ENCODE measurements at regions not wholly inside any gene's neighbourhood (a gene's known extent, or its start where the extent isn't known, plus 50 kb on each side); places are given as distances from the start of the nearest gene placed in this dataset.

DNA sequence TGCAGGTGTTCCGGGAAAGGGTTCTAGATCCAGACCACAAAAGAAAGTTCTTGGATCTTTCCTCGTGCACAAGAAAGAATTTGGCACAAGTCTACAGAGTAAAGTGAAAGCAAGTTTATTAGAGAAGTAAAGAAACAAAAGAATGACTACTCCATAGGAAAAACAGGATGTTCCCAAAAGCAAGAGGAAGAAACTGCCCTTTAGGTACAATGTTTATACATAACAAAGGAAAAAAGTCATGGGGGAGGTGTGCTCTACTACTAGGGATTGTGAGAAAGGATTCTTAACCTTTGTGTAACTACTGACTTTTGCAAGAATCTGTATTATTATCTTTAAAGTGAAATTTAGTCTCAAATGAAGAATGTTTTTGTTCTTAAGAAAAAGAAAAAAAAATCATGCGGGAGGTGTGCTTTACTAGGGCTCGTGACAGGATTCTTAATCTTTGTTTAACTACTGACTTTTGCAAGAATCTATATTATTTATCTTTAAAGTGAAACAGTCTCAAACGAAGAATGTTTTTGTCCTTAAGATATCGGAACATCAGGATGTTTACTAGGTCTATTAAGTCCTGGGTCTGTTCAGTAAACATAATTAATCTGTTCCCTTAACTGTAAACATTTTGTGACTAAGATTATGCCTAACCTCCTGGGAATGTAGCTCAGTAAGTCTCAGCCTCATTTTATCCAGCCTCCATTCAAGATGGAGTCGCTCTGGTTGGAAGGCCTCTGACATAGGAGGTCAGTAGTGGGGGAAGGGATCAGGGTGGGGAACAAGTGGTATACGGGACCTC, 110.4 kb upstream of the BEND4 start:
- Histone ChIP-seq H3K9me2 (ENCODE audit: insufficient read depth) (no peaks in the 10 kb centered on the region), H3K27me3 (replicated peaks; ENCODE audit: insufficient read depth) (no peaks in the 10 kb centered on the region), H3K27ac (no peak overlapping the region), H3K9me3 (ENCODE audit: low read depth) (no peaks in the 10 kb centered on the region), H3K4me2 (ENCODE audit: unreplicated experiment) (no peak overlapping the region), H3K4me3 (no peak overlapping the region), H3K36me3 (ENCODE audit: low read depth) (no peaks in the 10 kb centered on the region), H4K20me1 (ENCODE audit: insufficient read depth) (no peaks in the 10 kb centered on the region), H3K9ac (no peak overlapping the region), H3K79me2 (ENCODE audit: insufficient read depth) (no peaks in the 10 kb centered on the region), H2AFZ (no peak overlapping the region), H3K4me1 (ENCODE audit: insufficient read depth) (no peaks in the 10 kb centered on the region), H3F3A (ENCODE audit: insufficient read depth) (no peaks in the 10 kb centered on the region)
- 62 to 65% methylated on average over 8 of the region's 8 CpGs for WGBS, 2 experiments (ENCODE audit: low coverage in 1 of 2, low lambda C conversion rate in 2 of 2, missing lambda C conversion rate in 2 of 2)
- TF ChIP-seq EZH2phosphoT487 (IDR thresholded peaks at IDR 0.05; ENCODE audit: insufficient read depth, low read depth): no peak
- no peak for TF ChIP-seq EZH2 (IDR thresholded peaks at IDR 0.05; ENCODE audit: insufficient read depth, poor library complexity, severe bottlenecking)
- DNase-seq: no peak
- in situ Hi-C loops (cut with MboI): no loop called here

DNA sequence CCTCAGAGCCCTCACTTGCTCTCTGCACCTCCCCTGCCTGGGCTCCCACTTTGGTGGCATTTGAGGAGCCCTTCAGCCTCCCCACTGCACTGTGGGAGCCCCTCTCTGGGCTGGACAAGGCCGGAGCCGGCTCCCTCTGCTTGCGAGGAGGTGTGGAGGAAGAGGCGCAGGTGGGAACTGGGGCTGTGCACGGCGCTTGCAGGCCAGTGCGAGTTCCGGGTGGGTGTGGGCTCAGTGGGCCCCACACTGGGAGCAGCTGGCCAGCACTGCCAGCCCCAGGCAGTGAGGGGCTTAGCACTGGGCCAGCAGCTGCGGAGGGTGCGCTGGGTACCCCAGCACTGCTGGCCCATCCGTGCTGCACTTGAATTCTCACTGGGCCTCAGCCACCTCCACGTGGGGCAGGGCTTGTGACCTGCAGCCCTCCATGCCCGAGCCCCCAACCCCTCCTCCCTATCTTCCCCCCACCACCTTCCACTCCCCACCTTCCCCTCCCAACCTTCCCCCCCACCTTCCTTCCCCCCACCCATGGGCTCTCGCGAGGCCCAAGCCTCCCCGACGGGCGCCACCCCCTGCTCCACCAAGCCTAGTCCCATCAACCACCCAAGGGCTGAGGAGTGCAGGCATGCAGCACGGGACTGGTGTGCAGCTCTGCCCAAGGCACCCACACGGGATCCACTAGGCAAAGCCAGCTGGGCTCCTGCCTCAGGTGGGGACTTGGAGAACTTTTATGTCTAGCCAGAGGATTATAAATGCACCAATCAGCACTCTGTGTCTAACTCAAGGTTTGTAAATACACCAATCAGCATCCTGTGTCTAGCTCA, 113.5 kb upstream of the BEND4 start:
- Histone ChIP-seq H3K9me2 (ENCODE audit: insufficient read depth) (no peaks in the 10 kb centered on the region), H4K20me1 (ENCODE audit: insufficient read depth) (no peaks in the 10 kb centered on the region), H3K79me2 (ENCODE audit: insufficient read depth) (no peaks in the 10 kb centered on the region), H3K9ac (no peak overlapping the region), H3K4me2 (ENCODE audit: unreplicated experiment) (no peak overlapping the region), H3F3A (ENCODE audit: insufficient read depth) (no peaks in the 10 kb centered on the region), H3K4me1 (ENCODE audit: insufficient read depth) (no peaks in the 10 kb centered on the region), H2AFZ (no peak overlapping the region), H3K36me3 (ENCODE audit: low read depth) (no peaks in the 10 kb centered on the region), H3K9me3 (ENCODE audit: low read depth) (no peaks in the 10 kb centered on the region), H3K27me3 (replicated peaks; ENCODE audit: insufficient read depth) (no peaks in the 10 kb centered on the region), H3K4me3 (no peak overlapping the region), H3K27ac (no peak overlapping the region)
- 66 to 69% methylated on average over 18 to 20 of the region's 20 CpGs for WGBS, 2 experiments (ENCODE audit: low coverage in 1 of 2, low lambda C conversion rate in 2 of 2, missing lambda C conversion rate in 2 of 2)
- DNase-seq: no peak
- no peak for TF ChIP-seq EZH2phosphoT487 (IDR thresholded peaks at IDR 0.05; ENCODE audit: insufficient read depth, low read depth)
- no peak for TF ChIP-seq EZH2 (IDR thresholded peaks at IDR 0.05; ENCODE audit: insufficient read depth, poor library complexity, severe bottlenecking)
- in situ Hi-C loops (cut with MboI): no loop called here

DNA sequence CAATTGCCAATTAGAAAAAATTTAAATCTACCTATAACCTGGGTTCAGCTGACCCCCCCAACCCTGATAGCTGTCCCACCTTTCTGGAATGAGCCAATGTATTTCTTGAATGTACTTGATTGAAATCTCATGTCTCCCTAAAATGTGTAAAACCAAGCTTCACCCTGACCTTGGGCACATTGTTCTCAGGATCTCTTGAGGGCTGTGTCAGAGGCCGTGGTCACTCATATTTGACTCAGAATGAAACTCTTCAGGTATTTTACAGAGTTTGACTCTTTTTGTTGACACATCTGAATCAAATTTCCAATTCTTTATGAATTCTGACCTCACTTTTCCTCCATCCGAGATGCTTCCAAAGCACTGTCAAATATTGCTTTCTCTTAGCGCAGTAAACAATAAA, 115.3 kb upstream of the BEND4 start:
- H3K4me1 ChIP-seq (ENCODE audit: insufficient read depth): no peaks in the 10 kb centered on the region
- no peak for TF ChIP-seq EZH2phosphoT487 (IDR thresholded peaks at IDR 0.05; ENCODE audit: insufficient read depth, low read depth)
- H3K27me3 ChIP-seq (replicated peaks; ENCODE audit: insufficient read depth): no peaks in the 10 kb centered on the region
- H3K27ac ChIP-seq: no peak overlapping the region
- DNase-seq: no peak
- no peaks in the 10 kb centered on the region for H3K9me3 ChIP-seq (ENCODE audit: low read depth)
- no peaks in the 10 kb centered on the region for H3K36me3 ChIP-seq (ENCODE audit: low read depth)
- H2AFZ ChIP-seq: no peak overlapping the region
- no peak overlapping the region for H3K4me2 ChIP-seq (ENCODE audit: unreplicated experiment)
- no peaks in the 10 kb centered on the region for H3F3A ChIP-seq (ENCODE audit: insufficient read depth)
- in situ Hi-C loops (cut with MboI): no loop called here
- H3K4me3 ChIP-seq: no peak overlapping the region
- H4K20me1 ChIP-seq (ENCODE audit: insufficient read depth): no peaks in the 10 kb centered on the region
- no peaks in the 10 kb centered on the region for H3K9me2 ChIP-seq (ENCODE audit: insufficient read depth)
- whole genome bisulfite sequencing, 2 experiments (ENCODE audit: low coverage in 1 of 2, low lambda C conversion rate in 2 of 2, missing lambda C conversion rate in 2 of 2): 62 to 65% methylated on average over 3 of the region's 3 CpGs
- no peak overlapping the region for H3K9ac ChIP-seq
- H3K79me2 ChIP-seq (ENCODE audit: insufficient read depth): no peaks in the 10 kb centered on the region

DNA sequence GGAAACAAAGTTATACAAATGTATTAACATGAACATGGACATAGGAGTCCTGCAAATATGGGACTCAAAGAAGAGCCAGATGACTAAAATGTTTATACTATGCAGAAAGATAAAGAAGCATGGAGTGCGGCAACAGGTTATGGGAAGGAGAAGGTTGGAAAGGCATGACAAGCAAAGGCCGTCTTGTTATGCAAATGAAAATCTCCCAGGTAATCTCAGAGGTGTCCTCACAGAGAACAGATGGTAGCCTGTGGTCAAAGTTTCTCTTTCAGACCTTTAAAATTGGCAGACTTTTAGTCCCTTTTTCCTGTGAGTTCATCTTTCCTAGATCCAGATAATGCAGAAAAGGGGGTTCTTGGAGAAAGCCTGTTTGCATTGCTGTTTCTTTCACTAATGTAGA, 116.4 kb upstream of the BEND4 start:
- 72 to 90% methylated on average over 2 of the region's 2 CpGs for WGBS, 2 experiments (ENCODE audit: low coverage in 1 of 2, low lambda C conversion rate in 2 of 2, missing lambda C conversion rate in 2 of 2)

More for the DNA sequence above, 116.4 kb upstream of the BEND4 start:
- no peak for DNase-seq
- Histone ChIP-seq H2AFZ (no peak overlapping the region), H3K4me1 (ENCODE audit: insufficient read depth) (no peaks in the 10 kb centered on the region), H3K79me2 (ENCODE audit: insufficient read depth) (no peaks in the 10 kb centered on the region), H3K27me3 (replicated peaks; ENCODE audit: insufficient read depth) (no peaks in the 10 kb centered on the region), H3K9me2 (ENCODE audit: insufficient read depth) (no peaks in the 10 kb centered on the region), H3K4me3 (no peak overlapping the region), H3K9ac (no peak overlapping the region), H3K27ac (no peak overlapping the region), H4K20me1 (ENCODE audit: insufficient read depth) (no peaks in the 10 kb centered on the region), H3K9me3 (ENCODE audit: low read depth) (no peaks in the 10 kb centered on the region), H3K36me3 (ENCODE audit: low read depth) (no peaks in the 10 kb centered on the region), H3K4me2 (ENCODE audit: unreplicated experiment) (no peak overlapping the region), H3F3A (ENCODE audit: insufficient read depth) (no peaks in the 10 kb centered on the region)
- TF ChIP-seq EZH2phosphoT487 (IDR thresholded peaks at IDR 0.05; ENCODE audit: insufficient read depth, low read depth) (no peak), EZH2 (IDR thresholded peaks at IDR 0.05; ENCODE audit: insufficient read depth, poor library complexity, severe bottlenecking) (no peak)
- in situ Hi-C loops (cut with MboI): no loop called here

Data from GM23248 (cell line).